Colon (tissue), 2 donors: ENCODE measurements at regions not wholly inside any gene's neighbourhood (a gene's known extent, or its start where the extent isn't known, plus 50 kb on each side); places are given as distances from the start of the nearest gene placed in this dataset.

Source experiments
- FAIRE-seq: peaks from 2 replicates; lab custom pipeline; 2012; peaks lifted over from hg19 to GRCh38; lab: Jason Lieb, UNC
- donor health status: control.
- donor health status: control.

DNA sequence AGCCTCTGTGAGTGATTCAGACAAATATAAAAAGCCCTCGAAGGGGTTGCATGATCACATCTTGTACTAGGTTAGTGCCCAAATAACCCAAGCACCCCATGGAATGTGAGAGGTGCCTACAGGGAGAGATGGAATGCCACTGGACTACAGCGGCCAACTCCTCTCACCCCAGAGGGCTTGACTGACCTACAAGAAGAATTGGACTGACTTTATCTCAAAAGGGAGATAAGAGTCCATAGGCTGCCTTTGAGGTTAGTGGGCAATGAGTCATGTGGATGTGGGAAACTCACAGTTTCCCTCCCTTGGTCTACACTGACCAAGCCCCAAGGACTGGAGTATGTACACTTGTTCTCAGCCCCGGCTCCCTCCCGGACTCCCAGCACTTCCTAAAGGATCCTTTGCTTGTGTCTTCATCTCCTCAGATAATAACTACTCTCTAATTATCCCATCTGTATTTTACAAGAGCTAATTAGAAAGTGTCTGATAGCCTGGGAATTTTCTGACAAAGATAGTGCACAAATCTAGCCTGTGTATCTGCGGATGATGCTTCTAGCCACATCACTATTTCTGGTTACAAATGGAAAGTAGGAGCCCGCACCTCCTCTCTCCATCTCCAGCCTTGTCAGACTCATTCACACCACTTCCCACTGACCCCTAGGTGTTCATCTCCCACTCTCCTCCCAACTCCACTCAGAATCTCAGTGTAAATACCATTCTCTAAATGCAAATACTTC is 547.8 kb upstream of the TBL1XR1 start:
- no peak for FAIRE-seq

DNA sequence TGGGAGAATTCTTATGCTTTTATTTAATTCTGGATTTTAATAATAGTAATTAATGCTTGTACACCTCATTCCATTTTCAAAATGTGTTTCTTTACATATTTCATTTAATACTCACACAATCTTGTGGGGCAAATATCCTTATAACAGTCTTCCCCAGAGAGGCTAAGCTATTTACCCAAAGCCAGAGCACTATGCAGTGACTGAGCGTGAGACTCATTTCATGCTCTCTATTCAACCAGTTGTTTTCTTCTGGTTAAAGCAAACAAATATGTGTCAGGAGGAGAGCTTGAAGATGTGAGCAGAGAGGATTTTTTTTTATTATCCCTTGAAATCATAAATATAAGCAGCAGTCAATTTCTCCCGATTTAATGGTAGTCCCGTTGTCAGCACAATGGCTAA is 548.3 kb upstream of the TBL1XR1 start:
- no peak for FAIRE-seq

DNA sequence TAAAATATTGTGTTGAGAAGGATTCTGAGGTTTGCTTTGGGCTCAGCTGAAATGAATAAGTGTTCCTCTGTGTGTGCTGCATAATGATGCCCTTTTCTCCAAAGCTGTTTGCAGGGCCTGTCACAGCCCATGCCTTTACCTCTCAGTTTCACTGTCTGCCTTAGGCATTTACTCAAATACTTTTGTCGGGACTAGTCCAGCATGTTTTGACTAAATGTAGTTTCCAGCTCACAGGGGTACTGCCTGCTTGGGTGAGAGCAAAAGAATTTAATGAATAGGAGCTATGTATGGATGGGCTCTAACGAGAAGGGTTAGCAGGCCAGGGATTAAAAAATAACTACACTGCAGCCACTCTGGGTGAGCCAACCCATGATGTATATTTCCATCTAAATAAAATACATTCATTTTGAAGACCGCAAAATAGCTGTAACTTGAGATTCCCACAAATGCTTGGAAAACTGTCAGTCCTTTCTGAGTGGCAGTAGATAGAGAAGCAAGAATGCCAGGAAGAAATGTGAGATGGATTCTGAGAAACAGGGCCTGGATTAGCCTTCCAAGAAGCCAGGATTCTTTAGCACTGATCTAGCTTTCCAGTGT is 549.2 kb upstream of the TBL1XR1 start:
- no peak for FAIRE-seq

DNA sequence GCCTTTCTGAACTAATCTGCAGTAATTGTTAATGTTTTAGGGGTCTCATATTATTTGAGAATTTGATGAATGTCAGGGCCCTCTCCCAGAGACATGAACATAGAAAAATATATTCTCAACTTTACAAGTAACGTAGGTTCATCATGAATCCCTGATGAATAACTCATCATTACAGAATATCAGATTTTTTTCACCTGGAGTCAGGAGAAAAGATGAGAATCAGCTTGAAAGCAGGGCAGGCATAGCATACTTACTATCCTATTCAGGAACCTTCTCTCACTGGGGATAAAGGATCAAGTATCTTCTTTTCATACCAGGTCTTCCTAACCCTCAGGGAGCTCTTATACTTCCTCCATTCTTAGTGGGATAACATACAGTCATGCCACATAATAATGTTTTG is 552.6 kb upstream of the TBL1XR1 start:
- no peak for FAIRE-seq

DNA sequence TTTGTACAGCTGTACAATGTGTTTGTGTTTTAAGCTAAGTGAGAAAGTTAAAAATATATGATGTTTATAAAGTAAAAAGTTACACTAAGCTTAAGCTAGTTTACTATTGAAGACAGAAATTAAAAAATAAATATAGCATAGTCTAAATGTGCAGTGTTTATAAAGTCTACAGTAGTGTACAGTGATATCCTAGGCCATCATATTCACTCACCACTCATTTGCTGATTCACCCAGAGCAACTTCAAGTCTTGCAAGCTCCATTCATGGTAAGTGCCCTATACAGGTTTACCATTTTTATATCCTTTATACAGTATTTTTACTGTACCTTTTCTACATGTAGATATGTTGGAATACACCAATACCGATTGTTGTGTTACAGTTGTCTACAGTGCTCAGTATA is 553.2 kb upstream of the TBL1XR1 start:
- no peak for FAIRE-seq

DNA sequence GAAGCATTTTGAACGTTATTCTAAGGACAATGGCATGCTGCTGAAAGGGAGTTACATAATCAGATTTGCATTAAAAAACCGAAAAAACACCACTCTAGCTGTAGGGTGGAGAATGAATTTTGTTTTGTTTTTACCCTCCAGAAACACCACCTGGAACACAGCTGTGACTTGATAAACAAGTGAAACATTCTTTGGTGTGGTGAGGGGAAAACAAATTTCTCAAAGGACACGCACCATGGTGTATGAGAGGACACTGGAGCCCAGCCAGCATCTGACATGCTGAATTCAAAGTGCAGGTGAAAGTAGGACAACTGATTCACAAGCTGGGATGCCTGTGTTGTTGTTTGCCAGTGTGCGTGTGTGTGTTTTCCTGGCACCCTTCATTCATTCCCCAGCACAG is 554.5 kb upstream of the TBL1XR1 start:
- FAIRE-seq: no peak

DNA sequence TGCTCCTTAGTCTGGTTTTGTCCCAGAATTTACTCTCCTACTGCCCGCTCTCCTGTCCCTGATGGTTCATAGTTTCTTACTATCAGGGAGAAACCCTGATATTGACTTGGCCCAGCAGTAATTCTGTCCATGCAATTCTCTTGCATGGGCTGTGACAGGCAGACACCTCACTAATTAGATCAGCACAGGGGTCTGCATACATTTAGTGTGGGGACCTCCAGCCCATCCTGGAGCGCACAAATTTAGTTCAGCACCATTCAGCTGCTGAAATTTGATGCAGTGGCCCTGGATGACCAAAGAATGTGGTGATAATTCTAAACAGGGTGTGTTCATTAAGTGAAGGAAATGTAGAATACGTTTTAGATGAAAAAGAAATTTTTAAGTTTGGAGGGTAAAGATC is 555.5 kb upstream of the TBL1XR1 start:
- FAIRE-seq: no peak

DNA sequence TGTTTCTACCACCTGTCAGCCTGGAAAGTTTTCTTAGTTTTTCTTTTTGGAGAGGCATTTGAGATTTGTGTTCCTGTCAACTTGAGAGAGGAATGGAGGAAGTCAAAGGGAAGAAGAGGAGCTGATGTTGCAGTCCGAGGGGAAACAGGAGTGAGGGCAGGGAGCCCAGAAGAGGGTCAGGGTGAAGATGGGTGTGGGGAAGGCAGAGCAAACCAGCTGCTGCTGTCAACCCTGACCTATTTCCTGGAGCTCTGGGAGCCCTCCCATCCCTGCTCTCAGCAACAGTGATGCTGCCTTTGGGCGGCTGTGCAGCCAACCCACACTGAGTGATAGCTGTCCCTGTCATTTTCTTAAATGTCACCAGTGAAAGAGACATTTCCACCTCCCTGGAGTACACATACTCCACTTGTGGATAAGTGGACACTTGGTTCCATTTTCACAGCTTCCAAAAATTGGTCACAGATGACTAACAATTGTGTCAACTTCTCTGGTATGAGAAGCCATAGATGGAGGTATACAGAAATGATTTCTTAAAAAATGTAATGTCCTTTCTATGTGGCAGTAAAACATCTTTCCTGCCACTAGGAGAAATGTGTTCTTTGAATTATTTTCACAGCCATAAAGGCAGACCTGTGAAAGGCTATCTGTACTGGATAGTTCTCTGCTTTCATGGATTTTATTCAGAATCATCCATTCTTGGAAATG is 556.3 kb upstream of the TBL1XR1 start:
- FAIRE-seq: no peak

DNA sequence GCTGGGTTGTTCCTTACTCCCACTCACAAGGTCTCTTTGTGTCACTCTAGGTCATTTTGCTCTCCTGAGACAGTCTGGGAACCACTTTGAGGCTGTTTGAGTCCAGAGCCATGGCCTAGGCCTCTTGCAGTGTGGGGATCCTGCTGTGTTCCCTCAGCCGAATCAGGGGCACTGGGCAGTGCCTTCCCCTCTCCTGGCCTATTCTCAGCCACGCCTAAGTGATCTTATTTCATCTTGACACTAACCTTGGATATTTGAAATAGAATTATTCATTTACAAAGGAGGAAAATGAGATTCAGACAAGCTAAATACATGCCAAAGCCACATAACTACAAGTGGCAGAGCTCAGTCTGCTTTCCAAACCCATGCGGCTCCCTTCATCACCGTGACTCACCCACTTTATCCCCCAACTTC is 557.2 kb upstream of the TBL1XR1 start:
- FAIRE-seq: no peak

DNA sequence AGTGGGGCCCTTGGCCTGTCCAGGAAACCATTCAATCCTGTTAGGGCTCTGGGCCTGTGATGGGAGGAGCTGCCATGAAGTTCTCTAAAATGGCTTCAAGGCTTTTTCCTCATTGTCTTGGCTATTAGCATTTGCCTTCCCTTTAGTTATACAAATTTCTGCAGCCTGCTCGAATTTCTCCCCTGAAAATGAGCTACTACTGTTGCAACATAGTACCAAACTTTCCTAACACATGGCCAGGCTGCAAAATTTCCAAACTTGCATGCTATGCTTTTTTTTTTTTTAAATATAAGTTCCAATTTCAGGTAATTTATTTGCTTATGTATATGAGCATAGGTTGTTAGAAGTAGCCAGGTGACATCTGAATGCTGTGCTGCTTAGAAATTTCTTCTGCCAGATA is 560.8 kb upstream of the TBL1XR1 start:
- FAIRE-seq: no peak

DNA sequence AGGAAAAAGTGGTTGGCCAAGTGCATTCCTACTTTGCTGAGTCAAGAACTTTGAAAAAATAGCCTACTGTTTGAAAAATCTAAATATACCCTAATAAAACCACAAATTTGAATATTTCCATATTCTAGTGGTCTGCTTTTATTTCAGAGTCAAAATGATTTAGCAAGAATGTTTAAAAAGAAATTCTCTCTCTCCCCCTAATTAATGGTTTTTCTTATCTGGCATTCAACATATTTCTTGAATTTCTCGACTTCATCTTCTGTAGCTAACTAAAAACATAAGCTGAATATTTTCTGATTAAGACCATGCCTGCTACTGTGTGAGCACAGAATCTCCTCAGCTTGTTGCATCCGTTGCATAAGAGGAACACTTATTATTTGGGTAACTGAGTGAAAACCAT is 563.5 kb upstream of the TBL1XR1 start:
- FAIRE-seq: no peak

DNA sequence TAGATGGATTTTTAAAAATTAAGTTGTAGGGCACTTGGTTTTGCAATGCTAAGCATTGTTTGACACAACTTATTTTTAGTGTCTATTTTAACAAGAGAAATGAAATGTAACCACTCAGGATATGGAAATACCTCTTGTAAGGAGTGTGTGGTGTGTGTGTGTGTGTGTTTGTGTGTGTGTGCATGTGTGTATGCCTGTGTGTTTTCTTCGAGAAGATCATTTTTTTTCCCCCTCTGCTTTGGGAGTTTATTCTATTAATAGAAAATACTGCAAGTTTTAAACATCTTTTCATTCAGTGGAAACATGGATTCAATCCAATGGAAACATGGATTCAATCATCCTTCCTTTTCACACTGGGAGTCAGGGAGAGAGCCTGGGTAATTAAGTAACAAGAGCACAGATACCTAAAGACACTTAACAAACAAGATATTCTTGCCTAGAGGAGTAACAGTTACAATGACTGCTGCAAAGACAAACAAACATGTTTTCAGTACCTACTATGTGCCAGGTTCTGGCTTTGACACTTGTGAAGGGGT is 567.2 kb upstream of the TBL1XR1 start:
- no peak for FAIRE-seq

DNA sequence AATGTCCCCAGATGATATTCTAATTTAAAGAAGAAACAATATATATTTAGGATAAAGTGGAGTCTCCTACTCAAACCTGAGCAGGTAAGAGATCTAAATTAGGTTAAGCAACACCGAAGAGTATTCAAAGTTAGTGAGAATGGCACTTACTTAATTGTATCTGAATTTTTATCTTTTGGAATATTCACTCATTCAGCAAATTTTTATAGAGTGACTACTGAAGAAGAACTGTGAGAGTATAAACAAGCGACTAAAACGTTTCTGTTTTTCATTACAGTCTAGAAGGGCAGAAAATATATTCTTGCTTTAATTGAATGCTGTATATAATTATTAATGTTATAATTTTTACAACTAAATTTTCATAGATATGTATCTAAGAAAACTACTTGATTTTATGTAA is 567.7 kb upstream of the TBL1XR1 start:
- FAIRE-seq: no peak

DNA sequence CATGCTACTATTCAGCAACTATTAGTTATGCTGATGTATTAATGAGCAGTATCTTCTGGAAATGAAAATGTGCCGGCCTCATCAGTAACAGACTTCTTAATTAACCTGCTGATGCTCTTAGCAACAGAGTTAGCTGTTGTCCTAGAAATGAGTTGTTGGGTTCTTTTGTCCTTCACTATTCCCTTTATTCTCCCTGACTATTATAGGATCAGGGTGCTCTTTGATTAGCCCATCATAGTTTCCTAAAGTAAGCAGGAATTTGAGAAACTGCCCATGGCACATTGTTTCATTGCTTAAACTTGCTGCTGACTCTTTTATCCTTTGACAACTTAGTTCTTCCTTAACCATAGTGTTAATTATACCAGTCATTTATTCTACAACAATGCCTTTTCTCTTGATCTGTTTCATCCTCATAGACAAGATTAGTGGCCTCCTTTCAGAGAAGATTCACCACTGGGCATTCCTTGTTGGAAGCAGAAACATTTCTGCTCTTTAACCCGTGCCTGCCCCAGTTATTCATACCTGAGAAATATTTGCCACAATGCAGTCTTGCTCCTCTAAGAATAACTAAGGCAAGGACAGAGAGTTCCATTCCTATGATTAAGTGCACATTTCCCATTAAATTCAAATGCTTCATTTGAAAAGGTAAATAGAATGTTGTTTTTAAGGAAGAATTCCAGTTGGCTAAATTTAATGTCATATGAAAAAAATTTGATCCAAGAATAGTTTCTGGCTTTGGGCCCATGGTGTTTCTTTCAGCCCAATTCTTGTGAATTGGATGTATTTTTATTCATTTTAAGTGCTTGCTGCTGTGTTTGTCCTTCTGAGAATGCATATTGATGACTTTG is 573.3 kb upstream of the TBL1XR1 start:
- FAIRE-seq: no peak

DNA sequence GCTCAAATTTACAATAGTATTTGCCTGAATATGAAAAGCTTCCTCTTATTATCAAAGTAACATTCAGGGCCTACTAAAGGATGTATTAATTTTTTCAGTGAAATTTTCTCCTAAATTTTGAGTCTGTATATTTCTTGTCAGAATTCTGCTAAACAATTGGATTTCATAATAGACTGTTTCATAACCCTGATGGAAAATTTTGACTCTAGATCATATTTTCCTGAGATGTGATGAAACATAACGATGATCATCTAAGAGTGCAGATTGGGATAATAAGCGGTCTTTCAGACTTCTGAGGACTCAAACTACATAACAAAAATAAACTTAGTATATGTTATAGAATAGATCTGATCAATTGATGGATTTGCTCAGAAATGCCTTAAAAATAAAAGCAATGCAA is 574.5 kb upstream of the TBL1XR1 start:
- no peak for FAIRE-seq

DNA sequence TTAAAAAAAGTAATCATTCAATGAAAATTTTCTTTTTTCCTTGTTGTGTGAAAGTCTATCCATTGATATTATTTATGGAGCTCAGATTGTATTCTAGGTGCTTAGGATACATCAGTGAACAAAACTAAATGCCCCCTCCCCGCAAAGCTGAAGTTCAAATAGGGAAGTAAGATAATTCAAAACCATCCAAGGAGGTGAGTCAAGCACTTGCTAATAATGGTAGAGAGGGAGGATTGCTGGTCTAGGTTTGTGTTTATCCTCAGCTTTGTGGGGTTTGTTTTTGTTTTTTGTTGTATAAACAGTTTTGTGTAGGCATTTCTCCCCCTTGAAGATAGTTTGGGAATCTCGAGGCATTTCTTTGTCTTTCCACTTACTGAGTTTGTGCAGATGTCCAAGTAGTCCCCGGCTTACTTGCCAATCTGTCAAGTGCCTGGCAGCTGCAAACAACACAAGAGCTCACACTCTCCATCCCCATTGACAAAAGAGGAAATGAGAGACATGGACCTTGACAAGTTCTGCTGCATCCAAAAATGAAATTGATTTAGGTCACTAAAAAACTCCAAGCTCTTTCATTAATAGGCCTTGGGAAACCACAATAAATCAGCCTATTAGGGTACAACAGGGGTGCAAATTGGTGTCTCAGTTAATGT is 575.8 kb upstream of the TBL1XR1 start:
- FAIRE-seq: no peak

DNA sequence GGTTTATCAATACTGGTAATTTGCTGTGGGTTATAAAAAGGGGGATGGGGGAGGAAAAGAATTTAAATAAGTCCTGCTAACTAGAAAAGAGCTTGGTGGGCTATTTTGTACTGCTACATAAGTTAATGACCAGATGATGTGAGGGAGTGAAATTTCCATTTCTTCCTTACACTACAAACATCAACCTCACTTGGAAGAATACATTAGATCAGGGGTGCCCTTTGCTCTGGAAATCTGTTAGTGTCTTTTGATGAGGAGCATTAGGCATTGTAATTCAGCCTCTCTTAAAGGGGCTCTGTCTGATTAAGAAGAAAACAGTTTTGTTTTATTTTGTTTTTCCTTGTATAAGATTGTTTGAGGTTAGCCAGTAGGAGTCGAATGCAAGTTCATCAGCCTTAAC is 576.4 kb upstream of the TBL1XR1 start:
- no peak for FAIRE-seq

DNA sequence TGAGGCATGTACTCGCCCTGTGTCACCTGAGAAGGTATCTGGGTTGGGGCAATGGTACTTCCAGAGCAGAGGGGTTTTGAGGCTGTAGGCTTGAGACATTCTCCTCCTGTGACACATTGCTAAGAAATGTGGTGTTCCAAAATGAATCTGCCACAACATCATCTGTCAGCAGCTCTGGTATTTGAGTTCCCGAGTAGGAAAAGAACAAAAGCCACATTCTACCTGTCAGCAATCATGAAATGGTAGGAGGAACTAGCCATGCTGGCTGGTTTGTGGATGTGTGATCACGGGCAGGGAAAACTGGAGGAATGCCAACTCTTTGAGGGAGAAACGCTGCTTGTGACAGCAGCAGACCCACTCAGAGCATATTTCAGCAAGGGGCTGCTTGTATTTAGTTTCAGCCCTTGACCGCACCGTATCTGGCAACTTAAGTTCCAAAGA is 579.4 kb upstream of the TBL1XR1 start:
- FAIRE-seq: no peak

DNA sequence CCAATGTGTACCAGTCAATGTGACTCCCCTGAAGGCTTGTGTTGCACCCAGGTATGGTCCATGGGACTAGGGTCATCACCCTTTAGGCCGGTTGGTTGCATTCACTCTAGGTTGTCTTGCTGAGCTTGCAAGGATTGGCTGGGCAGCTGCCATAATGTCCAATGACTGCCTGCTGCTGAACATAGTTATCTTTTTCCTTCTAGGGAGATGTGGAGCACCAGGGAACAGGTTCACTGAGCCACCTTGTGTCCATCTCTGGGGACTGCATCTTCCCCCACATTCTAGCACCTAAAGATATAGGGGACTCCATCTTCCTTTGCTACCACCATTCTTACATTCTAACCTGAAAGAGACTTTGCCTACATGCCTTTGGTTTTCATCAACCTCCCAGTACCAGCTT is 580.4 kb upstream of the TBL1XR1 start:
- no peak for FAIRE-seq

DNA sequence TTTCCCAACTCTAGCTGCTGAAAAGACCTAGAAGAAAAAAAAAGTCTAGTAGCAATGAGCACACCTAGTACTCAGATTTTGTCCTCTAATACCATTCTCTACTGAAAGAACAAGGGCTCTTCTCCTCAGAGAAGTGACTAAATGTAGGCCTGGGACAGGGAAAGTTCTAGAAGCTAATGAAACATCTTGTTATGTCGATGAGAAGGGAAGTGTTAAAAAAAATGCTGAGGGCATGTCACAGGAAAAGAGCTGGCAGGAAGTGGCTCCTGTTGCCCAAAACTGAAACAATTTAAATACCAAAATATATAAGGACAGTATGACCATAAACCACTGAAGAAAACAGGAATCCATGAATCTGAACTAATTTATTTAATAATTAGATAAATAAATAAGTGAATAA is 581.4 kb upstream of the TBL1XR1 start:
- FAIRE-seq: no peak

DNA sequence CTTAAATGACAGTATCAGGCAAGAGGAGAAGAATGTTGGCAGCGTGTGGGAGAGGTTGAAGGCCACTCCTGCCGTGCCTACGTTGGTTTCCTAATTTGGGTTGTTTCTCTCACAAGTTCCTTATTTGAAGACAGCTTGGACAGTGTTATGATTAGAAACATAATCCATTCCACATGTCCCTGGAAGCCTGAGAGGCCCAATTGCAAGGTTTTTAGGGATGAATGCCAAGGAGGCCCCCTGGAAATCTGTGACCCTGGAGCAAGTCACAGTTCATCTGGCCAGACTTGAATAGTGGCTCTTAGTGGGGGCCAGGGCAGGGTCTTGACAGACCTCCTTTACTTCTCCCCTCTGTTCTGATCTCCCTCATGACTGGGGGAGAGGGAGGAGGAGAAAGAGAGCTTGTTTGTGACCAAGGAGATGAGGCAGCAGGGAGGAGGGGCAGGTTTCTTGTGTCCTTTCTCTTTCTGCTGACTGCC is 584.4 kb upstream of the TBL1XR1 start:
- no peak for FAIRE-seq

DNA sequence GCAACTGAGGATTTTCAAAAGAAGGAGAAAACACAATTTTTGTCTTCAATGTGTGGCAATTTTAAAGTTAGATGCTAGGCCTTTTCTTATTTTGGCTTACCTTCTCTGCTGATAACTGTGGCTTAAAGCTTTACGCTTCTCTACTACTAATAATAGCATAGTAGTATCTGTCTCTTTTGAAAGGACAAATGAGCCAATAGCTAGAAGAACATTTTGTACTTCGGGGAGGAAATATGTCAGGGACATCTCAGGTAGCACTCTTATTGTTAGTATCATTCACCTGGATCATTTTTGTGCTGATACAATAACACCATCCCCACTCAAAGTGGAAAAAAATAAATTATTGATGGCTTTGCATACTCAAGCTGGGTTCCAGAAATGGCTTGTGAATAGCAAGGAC is 586.1 kb upstream of the TBL1XR1 start:
- no peak for FAIRE-seq
